ENCODE measurements at regions not wholly inside any gene's neighbourhood (a gene's known extent, or its start where the extent isn't known, plus 50 kb on each side); places are given as distances from the start of the nearest gene placed in this dataset.

DNA sequence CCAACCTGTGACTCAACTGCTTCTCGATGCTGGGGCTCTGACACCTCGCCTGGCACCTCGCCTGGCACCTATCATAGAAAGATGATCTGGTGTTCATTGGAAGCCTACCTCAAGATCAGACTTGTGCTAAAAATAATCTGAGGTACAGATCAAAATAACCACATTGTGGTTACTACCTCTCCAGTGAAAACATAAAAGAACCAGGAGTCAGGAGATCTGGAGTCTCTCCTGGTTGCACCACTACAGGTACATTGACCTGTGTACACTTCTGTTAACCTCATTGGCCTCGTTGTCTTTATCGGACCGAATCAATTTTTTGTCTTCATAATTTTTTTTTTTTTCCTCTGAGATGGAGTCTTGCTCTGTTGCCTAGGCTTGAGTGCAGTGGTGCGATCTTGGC lies 695.9 kb downstream of the HDGFL1 start:
- no peaks in the 10 kb centered on the region for H3K4me1 Mint-ChIP-seq (ENCODE audit: low read depth)
- intact Hi-C loops (cut with micrococcal nuclease), result no loop called here
- H3K27ac Mint-ChIP-seq, result no peak overlapping the region
- H3K27me3 Mint-ChIP-seq, result no peaks in the 10 kb centered on the region
- no peaks in the 10 kb centered on the region for H3K36me3 Mint-ChIP-seq (ENCODE audit: low read depth)
- H3K9me3 Mint-ChIP-seq, result peaks cover 29% of the 10 kb centered on the region
- H3K4me3 Mint-ChIP-seq, result no peak overlapping the region

DNA sequence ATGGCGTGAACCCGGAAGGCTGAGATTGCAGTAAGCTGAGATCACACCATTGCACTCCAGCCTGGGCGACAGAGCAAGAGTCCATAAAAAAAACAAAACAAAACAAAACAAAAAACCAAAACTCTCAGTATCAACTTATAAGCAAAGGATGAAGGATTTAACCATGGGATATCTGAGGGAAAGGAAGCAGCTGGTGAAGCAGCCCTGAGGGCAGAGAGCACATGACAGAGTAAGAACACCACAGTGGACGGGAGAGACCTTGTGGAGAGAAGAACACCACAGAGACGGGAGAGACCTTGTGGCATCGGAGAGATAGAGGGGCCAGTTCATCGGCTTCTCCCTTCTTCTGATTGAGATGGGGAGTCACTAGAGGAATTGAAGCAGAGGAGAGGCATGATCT lies 697.2 kb downstream of the HDGFL1 start:
- no peaks in the 10 kb centered on the region for H3K36me3 Mint-ChIP-seq (ENCODE audit: low read depth)
- intact Hi-C loops (cut with micrococcal nuclease), result no loop called here

DNA sequence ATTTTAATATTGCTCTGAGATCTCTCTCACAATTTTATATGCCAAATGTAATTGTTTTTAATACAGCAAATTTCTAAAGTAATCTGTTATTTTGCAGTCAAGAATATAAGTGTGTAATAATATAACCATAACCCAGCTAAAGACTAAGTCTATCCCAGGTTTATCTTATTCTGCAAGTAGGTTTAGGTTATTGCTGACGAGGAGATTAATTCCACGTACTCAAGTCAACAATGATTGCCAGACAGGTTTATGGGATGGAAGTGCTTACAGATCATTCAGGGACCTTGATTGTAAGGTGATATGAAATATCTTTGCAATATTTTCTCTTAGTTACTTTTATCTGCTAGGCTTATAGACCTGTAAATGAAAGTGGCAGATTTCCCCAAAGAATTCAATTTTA lies 698.3 kb downstream of the HDGFL1 start:
- Mint-ChIP-seq H3K9me3 (peaks cover 29% of the 10 kb centered on the region), H3K27me3 (no peaks in the 10 kb centered on the region), H3K4me3 (no peak overlapping the region), H3K27ac (no peak overlapping the region), H3K36me3 (ENCODE audit: low read depth) (no peaks in the 10 kb centered on the region), H3K4me1 (ENCODE audit: low read depth) (no peaks in the 10 kb centered on the region)
- intact Hi-C loops (cut with micrococcal nuclease), result no loop called here

More for the DNA sequence above, 697.2 kb downstream of the HDGFL1 start:
- Mint-ChIP-seq H3K4me1 (ENCODE audit: low read depth) (no peaks in the 10 kb centered on the region), H3K27me3 (no peaks in the 10 kb centered on the region), H3K9me3 (peaks cover 23% of the 10 kb centered on the region), H3K27ac (no peak overlapping the region), H3K4me3 (no peak overlapping the region)

DNA sequence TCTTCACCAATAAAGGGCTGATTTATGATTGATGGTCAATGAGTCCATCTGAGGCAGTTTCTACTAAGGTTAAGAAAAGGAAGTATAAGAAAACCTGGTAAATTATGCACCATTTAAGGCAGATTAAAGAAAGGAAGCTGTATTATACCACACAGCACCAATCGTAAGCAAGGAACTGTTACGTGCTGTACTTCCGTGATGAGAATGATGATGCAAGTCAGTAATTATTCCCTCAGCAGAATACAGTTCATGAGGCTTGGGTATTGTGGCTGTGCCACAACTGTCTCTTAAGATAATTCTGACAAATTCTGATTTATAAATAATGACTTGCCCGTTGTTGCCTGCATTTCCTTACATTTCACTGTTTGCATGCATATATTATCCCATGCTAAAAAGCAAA lies 699.0 kb downstream of the HDGFL1 start:
- no peak overlapping the region for H3K27ac Mint-ChIP-seq
- no peak overlapping the region for H3K4me3 Mint-ChIP-seq
- intact Hi-C loops (cut with micrococcal nuclease), result no loop called here

DNA sequence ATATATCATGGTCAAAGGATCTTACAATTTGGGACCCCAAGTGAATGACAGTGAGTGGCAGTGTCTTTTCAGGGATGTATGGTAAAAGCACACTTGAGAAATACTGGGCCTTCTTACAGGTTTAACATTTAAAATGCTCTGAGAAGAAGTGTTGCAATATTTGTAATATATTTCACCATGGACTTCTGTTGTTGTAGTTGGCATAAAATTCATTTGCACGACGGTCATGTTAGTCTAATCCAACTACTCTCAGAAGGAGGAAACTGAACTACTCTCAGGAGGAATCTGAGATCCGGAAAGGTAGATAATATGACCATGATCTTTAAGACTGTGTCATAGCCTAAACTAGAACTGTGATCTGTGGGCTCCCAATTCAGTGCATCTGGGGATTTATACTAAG lies 700.1 kb downstream of the HDGFL1 start:
- intact Hi-C loops (cut with micrococcal nuclease), result no loop called here
- Mint-ChIP-seq H3K4me1 (ENCODE audit: low read depth) (no peaks in the 10 kb centered on the region), H3K27me3 (no peaks in the 10 kb centered on the region), H3K9me3 (peaks cover 22% of the 10 kb centered on the region), H3K4me3 (no peak overlapping the region), H3K36me3 (ENCODE audit: low read depth) (no peaks in the 10 kb centered on the region), H3K27ac (no peak overlapping the region)

More for the DNA sequence above, 699.0 kb downstream of the HDGFL1 start:
- H3K27me3 Mint-ChIP-seq, result no peaks in the 10 kb centered on the region
- peaks cover 29% of the 10 kb centered on the region for H3K9me3 Mint-ChIP-seq
- H3K36me3 Mint-ChIP-seq (ENCODE audit: low read depth), result no peaks in the 10 kb centered on the region
- no peaks in the 10 kb centered on the region for H3K4me1 Mint-ChIP-seq (ENCODE audit: low read depth)

DNA sequence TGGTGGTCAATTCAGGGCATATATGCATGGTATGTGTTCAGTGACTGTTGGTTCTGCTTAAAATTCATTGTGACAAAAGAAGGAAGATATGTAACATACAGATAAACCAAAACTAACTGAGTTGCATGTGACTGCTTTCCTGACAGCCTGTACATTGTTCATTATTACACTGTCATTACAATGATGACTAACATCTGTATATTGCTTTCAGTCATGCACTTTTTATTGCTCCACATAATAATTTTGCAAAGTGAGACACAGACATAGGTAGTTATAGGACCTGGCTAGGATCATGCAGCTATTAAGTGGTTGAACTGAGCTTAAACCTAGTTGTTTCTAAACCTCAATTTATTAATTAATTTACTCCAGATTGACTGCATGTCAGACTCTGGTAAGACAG lies 703.2 kb downstream of the HDGFL1 start:
- no peaks in the 10 kb centered on the region for H3K27me3 Mint-ChIP-seq
- H3K4me3 Mint-ChIP-seq, result no peak overlapping the region
- H3K4me1 Mint-ChIP-seq (ENCODE audit: low read depth), result no peaks in the 10 kb centered on the region
- H3K36me3 Mint-ChIP-seq (ENCODE audit: low read depth), result no peaks in the 10 kb centered on the region
- H3K9me3 Mint-ChIP-seq, result peaks cover 11% of the 10 kb centered on the region
- no peak overlapping the region for H3K27ac Mint-ChIP-seq
- intact Hi-C loops (cut with micrococcal nuclease), result no loop called here

DNA sequence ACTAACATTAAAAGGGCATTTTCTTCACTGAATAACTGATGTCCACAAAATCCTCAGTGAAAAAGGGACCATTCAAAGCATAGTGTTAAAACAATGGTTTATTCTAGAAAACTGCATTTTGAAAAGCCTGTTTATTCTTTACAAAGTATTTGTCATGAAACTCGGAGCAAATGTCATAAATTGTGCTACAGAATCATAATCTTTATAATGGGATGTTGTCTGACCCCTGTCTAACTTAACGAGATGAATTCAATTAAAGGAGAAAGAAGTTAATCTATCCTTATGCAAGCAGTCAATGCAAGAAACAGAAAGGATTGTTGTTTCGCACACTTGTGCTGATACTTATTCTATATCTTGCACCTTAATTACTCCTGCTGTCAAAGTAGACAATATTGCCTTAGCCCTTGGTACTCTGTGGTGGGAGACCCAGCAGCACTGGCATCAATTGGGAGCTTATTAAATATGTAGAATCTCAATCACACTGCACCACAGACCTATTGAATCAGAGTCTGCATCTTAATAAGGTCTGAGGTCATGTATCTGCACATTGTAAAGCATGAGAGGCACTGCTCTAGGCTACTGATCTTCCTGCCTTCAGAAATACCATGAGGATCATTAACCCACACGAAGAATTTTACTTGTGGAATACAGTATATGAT lies 708.3 kb downstream of the HDGFL1 start:
- Mint-ChIP-seq H3K4me1 (ENCODE audit: low read depth) (peaks cover 10% of the 10 kb centered on the region), H3K4me3 (no peak overlapping the region), H3K27me3 (no peaks in the 10 kb centered on the region), H3K9me3 (no peaks in the 10 kb centered on the region), H3K36me3 (ENCODE audit: low read depth) (no peaks in the 10 kb centered on the region), H3K27ac (no peak overlapping the region)
- intact Hi-C loops (cut with micrococcal nuclease), result no loop called here

DNA sequence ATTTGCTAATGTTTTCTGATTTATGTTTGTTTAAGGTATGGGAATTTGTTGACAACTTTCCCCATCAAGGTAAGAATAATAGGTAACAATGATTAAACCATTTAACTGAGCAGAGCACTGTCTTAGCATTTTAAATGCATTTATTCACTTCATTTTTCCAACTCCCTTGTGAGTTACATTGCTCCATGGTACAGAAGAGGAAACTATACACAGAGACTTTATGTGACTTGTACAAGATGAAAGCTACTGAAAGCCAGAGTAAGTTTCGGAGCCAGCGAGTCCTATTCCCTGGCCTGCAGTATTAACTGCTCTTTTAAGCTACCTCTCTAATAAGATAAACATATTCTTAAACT lies 708.8 kb downstream of the HDGFL1 start:
- H3K27ac Mint-ChIP-seq, result no peak overlapping the region
- H3K27me3 Mint-ChIP-seq, result no peaks in the 10 kb centered on the region
- H3K9me3 Mint-ChIP-seq, result no peaks in the 10 kb centered on the region
- H3K36me3 Mint-ChIP-seq (ENCODE audit: low read depth), result no peaks in the 10 kb centered on the region
- peaks cover 10% of the 10 kb centered on the region for H3K4me1 Mint-ChIP-seq (ENCODE audit: low read depth)
- H3K4me3 Mint-ChIP-seq, result no peak overlapping the region
- intact Hi-C loops (cut with micrococcal nuclease), result no loop called here

DNA sequence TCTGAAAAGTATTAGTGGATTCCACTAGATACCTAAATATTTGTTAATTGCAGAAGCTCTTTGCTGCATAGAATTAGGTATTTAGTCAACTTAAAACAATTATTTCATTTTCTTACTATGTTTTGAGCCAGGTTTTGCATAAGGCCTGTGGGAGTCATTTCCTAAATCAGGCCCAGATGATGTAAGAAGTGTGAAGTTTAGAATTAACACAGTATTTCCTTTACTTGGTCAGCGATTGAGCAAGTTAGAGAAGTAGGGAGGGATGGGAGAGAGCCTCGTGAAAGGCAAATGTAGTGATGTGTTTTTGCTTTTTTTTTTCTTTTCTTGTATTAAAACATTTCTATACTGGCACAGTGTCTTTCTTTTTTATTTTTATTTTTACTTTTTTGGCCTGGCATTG lies 711.1 kb downstream of the HDGFL1 start:
- intact Hi-C loops (cut with micrococcal nuclease), result no loop called here
- Mint-ChIP-seq H3K27ac (no peak overlapping the region), H3K4me3 (no peak overlapping the region), H3K9me3 (no peaks in the 10 kb centered on the region), H3K36me3 (ENCODE audit: low read depth) (no peaks in the 10 kb centered on the region), H3K27me3 (no peaks in the 10 kb centered on the region), H3K4me1 (ENCODE audit: low read depth) (peaks cover 10% of the 10 kb centered on the region)

DNA sequence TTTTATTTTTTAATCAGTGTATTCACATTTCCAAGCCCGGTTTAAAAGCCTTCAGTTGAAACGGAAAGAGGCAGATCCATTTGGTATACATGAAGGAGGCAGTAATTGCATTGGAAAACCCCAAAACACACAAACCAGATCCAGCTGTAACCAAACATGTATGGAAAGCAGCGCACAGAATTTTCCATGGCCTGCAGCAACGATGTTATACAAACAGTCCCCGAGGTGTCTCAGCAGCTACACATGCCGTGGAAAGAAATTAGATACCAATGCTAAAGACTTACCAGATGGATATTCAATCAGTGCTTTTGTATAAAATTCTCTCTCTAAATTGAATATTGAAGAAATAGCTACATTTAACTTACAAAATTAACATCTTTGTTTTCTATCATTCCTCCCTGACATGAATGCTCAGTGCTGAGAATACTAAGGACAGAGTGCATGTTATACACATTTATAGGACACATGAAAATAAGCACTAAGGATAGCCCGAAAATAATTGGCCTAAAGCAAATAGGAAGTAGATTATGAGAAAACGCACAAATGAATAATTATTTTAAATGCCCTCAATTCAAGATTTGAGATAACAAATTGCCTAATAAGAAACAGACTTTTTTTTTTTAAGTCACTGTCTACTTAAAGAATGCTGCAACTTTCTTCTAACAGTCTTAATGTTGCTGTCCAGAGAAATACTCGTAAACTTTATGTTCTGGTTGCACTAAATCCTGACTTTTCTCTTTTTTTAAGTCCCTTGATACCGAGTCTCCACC lies 713.1 kb downstream of the HDGFL1 start:
- intact Hi-C loops (cut with micrococcal nuclease), result no loop called here
- Mint-ChIP-seq H3K27me3 (no peaks in the 10 kb centered on the region), H3K9me3 (peaks cover 15% of the 10 kb centered on the region), H3K36me3 (ENCODE audit: low read depth) (no peaks in the 10 kb centered on the region), H3K4me1 (ENCODE audit: low read depth) (peaks cover 10% of the 10 kb centered on the region), H3K27ac (no peak overlapping the region), H3K4me3 (no peak overlapping the region)

DNA sequence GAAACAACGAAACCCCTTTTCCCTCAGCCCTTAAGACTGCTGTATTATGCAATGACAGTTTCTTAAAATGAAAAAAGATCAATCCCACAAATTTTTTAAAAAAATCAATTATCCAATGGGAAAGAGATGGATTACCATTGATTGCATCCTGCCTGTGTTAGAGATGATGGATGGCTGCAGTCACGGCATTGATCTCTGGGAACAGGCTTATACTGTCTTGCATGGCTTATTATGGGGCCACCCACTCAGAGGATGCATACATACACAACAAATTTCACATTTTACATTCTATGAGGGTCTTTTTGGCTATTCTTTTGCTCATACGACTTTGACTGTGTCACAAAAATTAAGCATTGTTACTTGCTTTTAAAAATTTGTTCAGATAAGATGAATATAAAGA lies 724.3 kb downstream of the HDGFL1 start:
- Mint-ChIP-seq H3K9me3 (peaks cover 8% of the 10 kb centered on the region), H3K4me1 (ENCODE audit: low read depth) (no peaks in the 10 kb centered on the region), H3K4me3 (no peak overlapping the region), H3K27me3 (no peaks in the 10 kb centered on the region), H3K27ac (no peak overlapping the region), H3K36me3 (ENCODE audit: low read depth) (no peaks in the 10 kb centered on the region)
- intact Hi-C loops (cut with micrococcal nuclease), result no loop called here

DNA sequence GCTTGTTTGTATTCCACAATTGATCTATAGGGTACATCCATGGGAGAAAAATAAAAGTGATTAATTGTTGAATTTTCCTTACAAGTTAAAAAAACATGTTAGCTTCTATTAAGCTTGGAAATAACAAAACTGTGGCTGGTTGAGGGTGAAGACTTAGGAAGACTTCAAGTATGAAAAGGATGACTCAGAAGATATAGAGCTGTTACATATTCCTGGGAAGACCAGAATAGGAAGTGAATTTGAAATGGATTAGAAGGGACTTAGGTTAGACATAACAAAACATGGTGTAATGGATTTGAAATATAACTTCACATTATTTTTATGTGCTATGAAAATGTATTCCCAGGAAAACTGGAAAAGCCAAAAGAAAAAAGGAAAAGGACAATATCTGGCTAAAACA lies 732.2 kb downstream of the HDGFL1 start:
- no peaks in the 10 kb centered on the region for H3K9me3 Mint-ChIP-seq
- intact Hi-C loops (cut with micrococcal nuclease), result no loop called here
- no peaks in the 10 kb centered on the region for H3K27me3 Mint-ChIP-seq
- peaks cover 8% of the 10 kb centered on the region for H3K4me1 Mint-ChIP-seq (ENCODE audit: low read depth)
- no peak overlapping the region for H3K4me3 Mint-ChIP-seq
- H3K27ac Mint-ChIP-seq, result no peak overlapping the region
- no peaks in the 10 kb centered on the region for H3K36me3 Mint-ChIP-seq (ENCODE audit: low read depth)

DNA sequence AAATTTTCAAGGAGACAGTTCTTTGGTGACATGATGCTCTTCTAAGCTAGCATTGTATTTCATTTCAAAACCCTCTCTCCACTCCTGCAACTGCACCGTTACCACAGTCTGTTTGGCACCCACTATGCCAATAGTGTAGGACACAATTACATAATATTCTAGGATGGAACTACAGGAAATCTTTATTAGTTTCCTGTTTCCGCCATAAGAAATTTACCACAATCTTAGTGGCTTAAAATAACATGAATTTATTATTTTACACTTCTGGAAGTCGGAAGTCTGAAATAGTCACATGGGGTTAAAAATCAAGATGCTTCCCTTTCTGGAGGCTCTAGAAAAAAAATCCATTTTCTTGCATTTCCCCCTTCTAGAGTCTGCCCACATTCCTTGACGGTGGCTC lies 733.1 kb downstream of the HDGFL1 start:
- Mint-ChIP-seq H3K4me1 (ENCODE audit: low read depth) (peaks cover 8% of the 10 kb centered on the region), H3K27ac (no peak overlapping the region), H3K36me3 (ENCODE audit: low read depth) (no peaks in the 10 kb centered on the region), H3K4me3 (no peak overlapping the region), H3K9me3 (no peaks in the 10 kb centered on the region), H3K27me3 (no peaks in the 10 kb centered on the region)
- intact Hi-C loops (cut with micrococcal nuclease), result no loop called here

DNA sequence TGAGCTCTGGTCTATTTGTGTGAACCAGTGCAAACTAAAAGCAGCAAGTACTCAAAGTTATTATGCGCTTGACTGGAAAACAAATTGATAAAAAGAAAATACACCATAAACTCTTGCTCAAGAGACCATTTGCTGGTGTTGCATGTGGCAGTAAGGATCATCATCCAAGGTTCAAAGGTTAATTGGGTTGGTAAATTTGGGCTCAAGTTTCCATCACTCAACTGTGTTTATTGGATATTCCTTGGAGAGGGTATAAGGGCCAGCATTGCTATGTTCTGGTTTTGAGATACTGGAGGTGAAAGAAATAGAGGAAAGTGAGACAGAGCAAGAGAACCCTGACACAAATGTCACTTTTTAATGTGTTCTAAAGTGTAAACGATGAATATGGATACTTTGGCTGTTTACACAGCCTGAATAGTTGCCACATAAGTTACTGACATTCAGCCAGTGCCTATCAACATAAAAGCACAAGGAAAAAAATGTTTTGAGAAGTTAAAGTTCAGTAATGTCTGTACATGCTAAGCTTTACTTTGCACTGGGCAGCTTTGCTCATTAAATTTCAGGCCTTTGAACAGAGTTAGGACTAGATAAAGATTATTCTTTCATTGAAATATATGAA lies 736.1 kb downstream of the HDGFL1 start:
- H3K4me3 Mint-ChIP-seq, result no peak overlapping the region
- peaks cover 8% of the 10 kb centered on the region for H3K4me1 Mint-ChIP-seq (ENCODE audit: low read depth)
- H3K36me3 Mint-ChIP-seq (ENCODE audit: low read depth), result no peaks in the 10 kb centered on the region
- intact Hi-C loops (cut with micrococcal nuclease), result no loop called here
- H3K27me3 Mint-ChIP-seq, result no peaks in the 10 kb centered on the region
- no peak overlapping the region for H3K27ac Mint-ChIP-seq
- peaks cover 21% of the 10 kb centered on the region for H3K9me3 Mint-ChIP-seq

Data from dendritic cell treated with granulocyte-macrophage colony-stimulating factor and Interleukin-4, amounts not matched to agents 40 ng/mL and 50 ng/mL, for 4 days (primary cell).